Osteocyte (in vitro differentiated cells): ENCODE measurements at regions not wholly inside any gene's neighbourhood (a gene's known extent, or its start where the extent isn't known, plus 50 kb on each side); places are given as distances from the start of the nearest gene placed in this dataset.

Experiments used
- DNase-seq: peaks from one replicate; pipeline ENCODE4 v3.0.0; 2021; ENCODE audit warnings: mixed read lengths; ENCODE audit not compliant: unreplicated experiment; ENCODE audit errors: extremely low spot score
- H3K27ac Mint-ChIP-seq: one replicate; pipeline ENCODE4 v1.8.0; 2021; ENCODE audit warnings: mild to moderate bottlenecking, mixed read lengths; ENCODE audit not compliant: unreplicated experiment
- H3K27me3 Mint-ChIP-seq: one replicate; pipeline ENCODE4 v1.8.0; 2021; ENCODE audit warnings: mixed read lengths; ENCODE audit not compliant: unreplicated experiment
- H3K36me3 Mint-ChIP-seq: one replicate; pipeline ENCODE4 v1.8.0; 2021; ENCODE audit warnings: mixed read lengths; ENCODE audit not compliant: unreplicated experiment
- H3K4me1 Mint-ChIP-seq: one replicate; pipeline ENCODE4 v1.8.0; 2021; ENCODE audit warnings: mixed read lengths; ENCODE audit not compliant: unreplicated experiment
- H3K4me3 Mint-ChIP-seq: one replicate; pipeline ENCODE4 v1.8.0; 2021; ENCODE audit warnings: mild to moderate bottlenecking, moderate library complexity, mixed read lengths; ENCODE audit not compliant: unreplicated experiment
- H3K9me3 Mint-ChIP-seq: one replicate; pipeline ENCODE4 v1.8.0; 2021; ENCODE audit warnings: mixed read lengths; ENCODE audit not compliant: unreplicated experiment
- TF ChIP-seq, protein P1 (sequence below): fragments of 200-600 bp; sonication (generic); IDR thresholded peaks from 2 replicates; pipeline ENCODE4 v1.5.0; 2021; ENCODE audit warnings: antibody characterized with exemption, mild to moderate bottlenecking, moderate library complexity

DNA sequence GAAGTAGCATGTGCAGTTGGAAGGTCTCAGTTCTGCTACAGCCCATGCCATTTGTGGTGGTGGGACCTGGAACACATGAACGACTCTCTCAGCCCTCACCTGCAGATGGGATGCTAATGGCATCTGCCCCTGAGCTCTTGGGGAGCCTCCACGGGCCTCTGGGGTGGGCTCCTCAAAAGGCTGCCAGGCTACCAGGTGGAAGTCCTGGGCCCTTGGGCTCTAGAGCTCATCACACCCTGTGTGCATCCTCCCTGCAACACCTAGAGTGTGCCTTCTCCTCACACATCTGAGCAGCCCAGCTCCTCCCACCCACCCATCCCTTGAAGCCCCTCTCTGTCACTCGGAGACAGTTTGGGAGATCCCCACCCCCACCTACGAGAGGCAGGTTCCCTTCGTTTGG lies 231.8 kb upstream of the MYT1L start:
- Mint-ChIP-seq H3K27me3 (no peaks in the 10 kb centered on the region), H3K27ac (no peak overlapping the region), H3K9me3 (peaks cover 27% of the 10 kb centered on the region), H3K36me3 (no peaks in the 10 kb centered on the region), H3K4me1 (no peaks in the 10 kb centered on the region), H3K4me3 (no peak overlapping the region)
- TF ChIP-seq, protein P1, sequence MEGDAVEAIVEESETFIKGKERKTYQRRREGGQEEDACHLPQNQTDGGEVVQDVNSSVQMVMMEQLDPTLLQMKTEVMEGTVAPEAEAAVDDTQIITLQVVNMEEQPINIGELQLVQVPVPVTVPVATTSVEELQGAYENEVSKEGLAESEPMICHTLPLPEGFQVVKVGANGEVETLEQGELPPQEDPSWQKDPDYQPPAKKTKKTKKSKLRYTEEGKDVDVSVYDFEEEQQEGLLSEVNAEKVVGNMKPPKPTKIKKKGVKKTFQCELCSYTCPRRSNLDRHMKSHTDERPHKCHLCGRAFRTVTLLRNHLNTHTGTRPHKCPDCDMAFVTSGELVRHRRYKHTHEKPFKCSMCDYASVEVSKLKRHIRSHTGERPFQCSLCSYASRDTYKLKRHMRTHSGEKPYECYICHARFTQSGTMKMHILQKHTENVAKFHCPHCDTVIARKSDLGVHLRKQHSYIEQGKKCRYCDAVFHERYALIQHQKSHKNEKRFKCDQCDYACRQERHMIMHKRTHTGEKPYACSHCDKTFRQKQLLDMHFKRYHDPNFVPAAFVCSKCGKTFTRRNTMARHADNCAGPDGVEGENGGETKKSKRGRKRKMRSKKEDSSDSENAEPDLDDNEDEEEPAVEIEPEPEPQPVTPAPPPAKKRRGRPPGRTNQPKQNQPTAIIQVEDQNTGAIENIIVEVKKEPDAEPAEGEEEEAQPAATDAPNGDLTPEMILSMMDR, result no peak
- DNase-seq, result no peak

DNA sequence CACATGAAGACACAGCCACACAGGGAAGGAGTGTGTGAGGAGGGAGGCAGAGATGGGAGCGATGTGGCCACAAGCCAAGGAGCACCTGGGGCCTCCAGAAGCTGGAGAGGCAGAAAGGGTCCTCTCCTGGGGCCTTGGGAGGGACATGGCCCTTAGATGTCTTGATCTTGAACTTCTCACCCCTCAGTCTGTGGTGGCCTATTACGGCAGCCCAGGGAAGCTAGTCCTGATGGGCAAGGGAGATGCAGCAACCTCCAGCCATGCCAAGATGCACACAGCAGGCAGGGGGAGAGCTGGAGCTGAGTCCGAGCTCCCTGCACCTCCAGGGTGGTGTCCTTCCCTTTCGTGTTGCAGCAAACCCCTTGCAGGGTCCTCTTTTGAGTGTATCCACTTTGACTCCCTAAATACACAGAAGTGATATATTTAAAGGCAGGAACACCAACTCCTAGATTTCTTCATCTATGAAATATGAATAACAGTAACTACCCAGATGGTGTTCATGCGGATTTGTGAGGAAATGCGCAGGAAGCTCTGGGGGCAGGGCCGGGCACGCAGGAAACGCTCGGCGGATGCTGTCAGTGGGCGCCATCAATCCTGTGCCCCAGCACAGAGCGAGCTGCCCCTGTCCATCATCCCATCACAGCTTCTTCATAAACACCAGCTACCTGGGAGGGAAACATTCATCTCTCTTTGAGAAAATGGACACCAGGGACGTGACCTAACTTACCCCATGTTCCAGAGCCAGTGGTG lies 230.4 kb upstream of the MYT1L start:
- no peak overlapping the region for H3K27ac Mint-ChIP-seq

DNA sequence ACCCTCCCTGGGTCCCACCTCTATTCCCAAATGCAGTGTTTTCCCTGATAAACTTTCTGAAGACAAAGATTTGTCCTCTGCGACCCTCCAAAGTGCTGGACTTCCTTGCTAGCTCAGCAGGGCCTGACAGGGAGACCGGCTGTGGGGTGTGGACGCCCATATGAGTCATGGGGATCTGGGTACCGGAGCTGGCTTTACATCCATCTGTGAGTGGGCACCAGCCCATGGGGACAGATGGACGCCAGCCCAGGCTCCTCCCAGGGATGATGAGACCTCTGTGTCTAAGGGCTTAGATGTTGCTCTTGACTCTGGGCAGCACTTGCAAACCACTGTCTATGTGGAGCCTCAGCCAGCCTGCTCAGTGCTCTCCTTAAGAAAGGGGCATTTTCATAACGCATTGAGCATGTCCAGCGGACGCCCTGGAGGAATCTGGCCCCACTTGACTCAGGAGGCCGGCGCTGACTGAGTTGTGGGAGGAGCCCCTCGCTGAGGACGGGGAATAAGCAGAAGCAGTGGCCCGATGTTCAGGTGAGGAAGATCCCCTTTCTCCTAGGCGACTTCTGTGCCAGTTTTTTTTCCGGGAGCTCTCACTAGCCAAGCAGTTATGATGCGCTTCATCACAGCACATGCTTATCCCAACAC lies 229.4 kb upstream of the MYT1L start:
- H3K27me3 Mint-ChIP-seq, result no peaks in the 10 kb centered on the region
- no peaks in the 10 kb centered on the region for H3K4me1 Mint-ChIP-seq
- no peaks in the 10 kb centered on the region for H3K36me3 Mint-ChIP-seq
- no peak overlapping the region for H3K4me3 Mint-ChIP-seq
- no peak overlapping the region for H3K27ac Mint-ChIP-seq
- TF ChIP-seq, protein P1, result no peak
- H3K9me3 Mint-ChIP-seq, result peaks cover 43% of the 10 kb centered on the region
- DNase-seq, result no peak

More for the DNA sequence above, 230.4 kb upstream of the MYT1L start:
- no peak overlapping the region for H3K4me3 Mint-ChIP-seq
- no peaks in the 10 kb centered on the region for H3K4me1 Mint-ChIP-seq
- TF ChIP-seq, protein P1, result no peak
- no peaks in the 10 kb centered on the region for H3K36me3 Mint-ChIP-seq
- DNase-seq, result no peak
- no peaks in the 10 kb centered on the region for H3K27me3 Mint-ChIP-seq
- peaks cover 39% of the 10 kb centered on the region for H3K9me3 Mint-ChIP-seq

DNA sequence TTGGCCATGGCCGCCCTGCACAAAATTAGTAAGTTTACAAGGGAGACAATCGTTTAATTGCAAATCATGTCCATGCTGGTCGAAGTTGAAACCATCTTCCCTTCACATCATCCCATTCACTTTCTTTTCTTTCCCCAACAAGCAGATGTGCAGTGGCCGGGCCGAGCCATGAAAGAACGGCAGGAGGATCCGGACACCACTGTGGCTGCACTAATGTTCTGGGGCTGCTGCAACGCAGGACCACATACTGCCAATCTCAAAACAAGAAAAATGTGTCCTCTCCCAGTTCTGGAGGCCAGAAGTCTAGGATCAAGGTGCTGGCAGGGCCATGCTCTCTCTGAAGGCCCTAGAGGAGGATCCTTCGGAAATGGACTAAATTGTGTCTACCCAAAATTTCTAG lies 227.4 kb upstream of the MYT1L start:
- no peaks in the 10 kb centered on the region for H3K27me3 Mint-ChIP-seq
- H3K4me1 Mint-ChIP-seq, result no peaks in the 10 kb centered on the region
- H3K4me3 Mint-ChIP-seq, result no peak overlapping the region
- H3K9me3 Mint-ChIP-seq, result peaks cover 51% of the 10 kb centered on the region
- no peaks in the 10 kb centered on the region for H3K36me3 Mint-ChIP-seq
- no peak for DNase-seq
- TF ChIP-seq, protein P1, result no peak
- no peak overlapping the region for H3K27ac Mint-ChIP-seq

DNA sequence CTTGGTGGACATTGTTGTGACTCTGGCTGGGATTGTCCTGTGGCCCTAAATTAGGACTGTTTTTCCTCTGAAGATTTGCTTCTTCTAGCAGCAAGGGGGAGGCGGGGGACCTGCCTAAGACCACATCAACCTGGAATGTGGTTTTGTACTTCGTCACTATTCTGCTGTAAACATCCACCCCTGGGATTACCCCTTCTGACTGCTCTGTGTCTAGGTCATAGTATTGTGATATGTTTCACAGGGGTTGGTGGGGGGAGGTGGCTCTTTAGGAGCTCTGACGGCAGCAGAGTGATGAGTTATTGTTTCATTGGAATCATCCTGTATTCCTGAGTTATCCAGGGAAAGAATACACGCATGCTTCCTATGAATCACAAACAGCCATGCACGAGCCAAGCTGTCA lies 226.4 kb upstream of the MYT1L start:
- Mint-ChIP-seq H3K36me3 (no peaks in the 10 kb centered on the region), H3K27me3 (no peaks in the 10 kb centered on the region), H3K27ac (no peak overlapping the region), H3K4me3 (no peak overlapping the region), H3K4me1 (no peaks in the 10 kb centered on the region), H3K9me3 (peaks cover 59% of the 10 kb centered on the region)
- DNase-seq, result no peak
- TF ChIP-seq, protein P1, result no peak
